Activated naive CD4-positive, alpha-beta T cell treated with anti-CD3 and anti-CD28 coated beads, Interleukin-2, amount 50 U/mL, for 72 hours (primary cell): ENCODE measurements at regions not wholly inside any gene's neighbourhood (a gene's known extent, or its start where the extent isn't known, plus 50 kb on each side); places are given as distances from the start of the nearest gene placed in this dataset.

Experiments used
- ATAC-seq, 2 donors: fragments of 150-1000 bp; cut with Tn5 transposase; 2 replicates each; pipeline ENCODE4 v1.10.0; 2021; ENCODE audit warnings: mild to moderate bottlenecking in 2 of 2, moderate library complexity in 2 of 2
- DNase-seq, 2 donors: peaks; one replicate each; pipeline ENCODE4 v3.0.0; 2021 to 2022; ENCODE audit warnings: low spot score in 2 of 2
- H3K27ac Mint-ChIP-seq, 2 donors: one replicate each; pipeline ENCODE4 v1.8.0; 2022; ENCODE audit warnings: mild to moderate bottlenecking in 2 of 2, mixed read lengths in 2 of 2
- H3K36me3 Mint-ChIP-seq, 2 donors: one replicate each; pipeline ENCODE4 v1.8.0; 2022; ENCODE audit warnings: mixed read lengths in 2 of 2
- H3K9me3 Mint-ChIP-seq, 2 donors: one replicate each; pipeline ENCODE4 v1.8.0; 2022; ENCODE audit warnings: mixed read lengths in 2 of 2

DNA sequence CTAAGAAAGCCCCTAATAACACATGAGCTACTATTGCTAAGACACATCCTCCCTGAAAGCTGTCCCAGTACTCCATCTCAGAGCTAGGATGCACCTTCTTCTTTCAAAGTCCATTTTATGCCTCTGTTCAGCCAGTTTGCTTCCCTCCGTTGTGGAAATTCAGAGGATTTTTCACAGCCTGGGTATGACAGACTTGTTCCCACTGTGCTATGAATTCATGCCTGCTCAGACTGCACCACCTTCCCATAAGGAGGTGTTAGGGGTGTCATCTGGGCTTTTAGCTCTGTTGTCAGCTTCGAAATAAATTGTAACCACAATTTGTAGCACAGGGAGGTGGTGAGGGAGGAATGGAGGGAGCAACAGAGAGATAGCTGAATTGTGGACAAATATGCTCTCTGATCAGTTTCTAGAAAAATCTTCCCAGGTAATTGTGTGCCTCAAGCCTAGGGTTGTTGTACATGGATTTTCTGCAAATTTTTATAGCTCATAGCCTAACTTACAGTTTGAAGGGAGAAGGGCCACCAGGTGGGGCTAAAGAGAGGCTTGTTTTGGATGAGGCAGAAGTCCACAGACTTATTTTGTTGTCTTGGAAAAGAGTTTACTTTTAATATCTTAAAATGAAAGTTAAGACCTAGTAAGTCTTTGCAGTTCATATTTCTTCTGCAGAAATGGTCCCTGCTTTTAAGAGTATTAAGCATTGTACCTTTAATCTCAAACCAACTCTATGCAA lies 462.0 kb downstream of the PDCD6IP start:
- H3K27ac Mint-ChIP-seq = no peak overlapping the region
- ATAC-seq = no peak
- H3K36me3 Mint-ChIP-seq = no peaks in the 10 kb centered on the region
- H3K9me3 Mint-ChIP-seq = no peaks in the 10 kb centered on the region
- DNase-seq = peak in 1 of 2 donors; percentile 32

DNA sequence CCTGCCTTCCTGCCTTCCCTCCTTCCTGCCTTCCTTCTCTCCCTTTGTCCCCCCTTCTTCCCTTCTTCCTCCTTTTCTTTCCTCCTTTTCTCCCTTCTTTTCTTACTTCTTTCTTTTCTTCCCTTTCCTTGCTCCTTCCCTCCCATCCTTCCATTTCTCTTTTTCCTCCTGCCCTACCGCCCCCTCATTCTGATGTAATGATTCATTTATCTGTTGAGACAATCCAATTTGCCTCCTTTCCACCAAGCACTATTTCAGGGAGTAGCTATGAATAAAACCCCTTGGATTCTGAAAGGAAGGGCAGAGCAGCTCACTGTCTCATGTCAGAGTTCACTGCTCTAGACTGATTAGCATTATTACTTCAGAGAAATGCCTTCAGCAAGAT lies 462.6 kb downstream of the PDCD6IP start:
- no peak for DNase-seq
- no peak for ATAC-seq
- no peaks in the 10 kb centered on the region for H3K36me3 Mint-ChIP-seq
- H3K9me3 Mint-ChIP-seq = no peaks in the 10 kb centered on the region
- no peak overlapping the region for H3K27ac Mint-ChIP-seq

- H3K36me3 Mint-ChIP-seq = no peaks in the 10 kb centered on the region
- no peak overlapping the region for H3K27ac Mint-ChIP-seq
- ATAC-seq = no peak
- H3K9me3 Mint-ChIP-seq = no peaks in the 10 kb centered on the region
- no peak for DNase-seq
Measured at GRCh38 chr3:34263101-34263621, 464.7 kb downstream of the PDCD6IP start.

DNA sequence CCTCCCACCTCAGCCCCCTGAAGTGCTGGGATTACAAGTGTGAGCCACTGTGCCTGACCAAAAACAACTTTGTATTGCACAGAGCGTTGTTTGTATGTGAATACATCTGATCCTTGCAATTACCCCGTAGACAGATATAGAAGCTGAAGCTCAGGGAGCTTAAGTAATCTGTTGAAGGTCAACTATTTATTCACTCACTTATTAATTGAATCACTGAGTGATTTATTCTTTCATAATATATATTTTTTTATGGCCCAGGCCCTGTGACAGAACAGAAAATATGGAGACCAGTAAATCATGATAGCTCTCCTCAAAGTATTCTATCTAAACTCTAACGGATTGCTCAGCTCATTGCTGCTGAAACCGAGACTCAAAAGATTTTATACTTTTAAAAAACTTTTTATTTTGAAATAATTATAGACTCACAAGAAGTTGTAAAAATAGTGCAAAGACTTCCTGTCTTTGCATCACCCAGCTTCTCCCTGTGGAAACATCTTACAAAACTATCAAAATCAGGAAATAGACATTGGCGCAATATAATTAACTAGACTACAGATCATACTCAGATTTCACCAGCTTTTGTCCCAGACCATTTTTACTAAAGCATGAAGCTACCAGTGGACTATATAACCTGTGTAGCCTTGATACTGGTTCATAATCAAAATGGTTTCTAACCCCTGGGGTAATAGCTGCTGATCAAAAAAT lies 466.1 kb downstream of the PDCD6IP start:
- Mint-ChIP-seq H3K36me3 (no peaks in the 10 kb centered on the region), H3K27ac (no peak overlapping the region), H3K9me3 (no peaks in the 10 kb centered on the region)
- DNase-seq = no peak
- ATAC-seq = no peak

DNA sequence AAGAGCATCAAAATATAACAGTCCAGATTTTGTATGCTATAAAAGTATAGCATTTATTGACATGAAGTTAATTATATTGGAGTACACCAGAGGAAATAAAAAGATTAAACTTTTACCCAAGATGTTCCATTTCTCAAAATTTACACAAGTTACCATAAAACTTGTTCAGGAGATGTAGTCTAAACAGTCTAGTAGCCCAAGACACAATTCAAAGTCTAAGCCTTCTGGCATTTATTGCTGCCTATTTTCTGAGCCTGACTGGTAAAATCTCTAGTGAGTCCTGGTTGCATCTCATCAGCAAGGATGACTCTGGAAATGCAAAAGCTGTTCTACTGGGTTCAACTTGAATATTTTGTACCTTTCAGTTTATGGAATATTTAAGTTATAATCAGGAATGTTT lies 468.7 kb downstream of the PDCD6IP start:
- no peaks in the 10 kb centered on the region for H3K9me3 Mint-ChIP-seq
- no peaks in the 10 kb centered on the region for H3K36me3 Mint-ChIP-seq
- H3K27ac Mint-ChIP-seq = no peak overlapping the region
- ATAC-seq (no peak), DNase-seq (no peak)

DNA sequence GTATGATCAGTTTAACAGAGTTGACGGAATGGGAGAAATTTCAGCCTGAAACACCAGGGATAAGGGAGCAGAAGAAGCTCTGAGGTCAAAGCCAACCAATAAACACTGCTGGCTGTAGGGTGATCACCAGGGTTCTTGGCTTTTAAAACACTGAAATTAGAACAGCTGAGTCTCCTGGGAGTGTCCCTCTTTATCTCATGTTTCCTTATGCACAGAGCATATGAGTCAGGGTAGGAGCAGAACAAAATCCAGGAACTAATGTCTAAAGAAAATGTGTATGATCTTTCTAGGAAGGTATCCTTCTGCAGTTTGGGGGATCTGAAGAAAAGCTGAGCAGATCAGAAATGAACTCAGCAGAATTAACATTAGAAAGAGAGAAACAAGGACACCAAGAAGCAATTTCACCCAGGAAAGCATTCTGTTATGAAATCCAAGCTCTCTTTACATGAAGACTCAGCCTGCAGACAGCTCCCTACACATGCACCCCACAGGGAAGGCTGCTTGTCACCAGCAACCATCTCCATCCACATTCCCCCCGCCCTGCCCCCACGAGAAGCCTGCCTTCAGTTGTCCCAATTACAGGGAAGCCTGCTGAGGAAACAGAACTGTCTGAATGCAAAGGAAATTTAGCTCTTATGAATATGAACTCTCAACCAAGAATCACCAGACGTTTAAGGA lies 469.7 kb downstream of the PDCD6IP start:
- no peak for ATAC-seq
- DNase-seq = no peak

DNA sequence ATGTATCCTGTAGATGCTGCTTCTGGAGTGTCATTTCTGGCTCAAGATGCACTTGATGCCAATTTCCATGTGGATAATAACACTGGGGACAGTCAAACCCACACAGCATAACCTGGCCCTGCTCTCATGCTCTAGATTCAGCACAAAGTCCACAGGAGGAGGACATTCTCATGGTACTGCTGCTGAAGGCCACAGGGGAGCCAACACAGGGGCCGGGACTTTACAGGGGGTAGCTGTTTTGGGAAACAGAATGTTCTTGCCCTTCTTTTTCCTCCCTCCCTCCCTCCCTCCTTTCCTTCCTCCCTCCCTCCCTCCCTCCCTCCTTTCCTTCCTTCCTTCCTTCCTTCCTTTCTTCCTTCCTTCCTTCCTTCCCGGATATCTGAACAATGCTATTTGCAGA lies 477.4 kb downstream of the PDCD6IP start:
- Mint-ChIP-seq H3K27ac (no peak overlapping the region), H3K36me3 (no peaks in the 10 kb centered on the region), H3K9me3 (peaks cover 0 to 4% of the 10 kb centered on the region in 2 donors)

More for the DNA sequence above, 469.7 kb downstream of the PDCD6IP start:
- no peaks in the 10 kb centered on the region for H3K36me3 Mint-ChIP-seq
- H3K27ac Mint-ChIP-seq = no peak overlapping the region
- H3K9me3 Mint-ChIP-seq = no peaks in the 10 kb centered on the region

DNA sequence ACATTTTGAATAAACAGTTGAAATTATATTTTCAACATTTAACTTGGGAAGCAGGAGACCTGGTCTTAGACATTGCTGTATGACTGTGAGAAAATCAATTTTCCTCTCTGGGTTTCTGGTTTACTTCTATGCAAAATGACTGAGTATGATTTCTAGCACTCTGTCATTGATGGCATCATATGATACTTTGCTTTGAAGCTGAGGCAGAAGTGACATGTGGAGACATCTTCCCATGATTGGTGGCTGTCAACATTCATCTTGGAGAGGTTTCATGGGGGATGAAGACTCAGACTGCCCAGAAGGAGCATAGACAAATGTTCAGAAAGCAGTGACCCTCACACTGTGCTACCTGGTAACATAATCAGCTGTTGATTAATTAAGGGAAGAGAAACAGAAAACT lies 477.9 kb downstream of the PDCD6IP start:
- H3K9me3 Mint-ChIP-seq = peaks cover 0 to 4% of the 10 kb centered on the region in 2 donors
- H3K36me3 Mint-ChIP-seq = no peaks in the 10 kb centered on the region
- no peak for ATAC-seq
- DNase-seq = no peak
- no peak overlapping the region for H3K27ac Mint-ChIP-seq

More for the DNA sequence above, 477.4 kb downstream of the PDCD6IP start:
- ATAC-seq (no peak), DNase-seq (no peak)

- peak in 1 of 2 donors; percentile 9 for ATAC-seq
Measured at GRCh38 chr3:34277110-34277509, 478.7 kb downstream of the PDCD6IP start.

DNA sequence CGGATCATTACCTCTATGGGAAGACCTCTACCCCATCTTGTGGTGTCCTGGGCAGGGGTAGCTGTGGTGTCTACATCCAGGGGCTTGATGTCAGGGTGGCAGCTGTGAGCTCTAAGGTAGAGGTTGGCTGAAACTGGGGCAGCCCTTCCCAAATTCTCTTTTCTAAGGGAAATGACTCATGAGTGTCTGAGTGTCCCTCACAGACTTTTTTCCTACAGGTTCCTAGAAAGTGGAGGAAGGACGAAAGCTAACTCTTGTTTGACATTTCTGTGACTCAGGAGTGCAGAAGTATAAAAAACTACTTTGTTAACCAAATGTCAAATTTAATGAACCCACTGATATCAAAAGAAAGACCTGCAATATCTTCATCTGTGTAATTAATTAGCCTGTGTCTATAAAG lies 481.5 kb downstream of the PDCD6IP start:
- ATAC-seq = no peak
- no peaks in the 10 kb centered on the region for H3K36me3 Mint-ChIP-seq
- no peaks in the 10 kb centered on the region for H3K9me3 Mint-ChIP-seq
- no peak overlapping the region for H3K27ac Mint-ChIP-seq
- no peak for DNase-seq

More at GRCh38 chr3:34277110-34277509, 478.7 kb downstream of the PDCD6IP start:
- H3K27ac Mint-ChIP-seq = no peak overlapping the region
- H3K9me3 Mint-ChIP-seq = peaks cover 0 to 4% of the 10 kb centered on the region in 2 donors
- H3K36me3 Mint-ChIP-seq = no peaks in the 10 kb centered on the region
- DNase-seq = no peak

DNA sequence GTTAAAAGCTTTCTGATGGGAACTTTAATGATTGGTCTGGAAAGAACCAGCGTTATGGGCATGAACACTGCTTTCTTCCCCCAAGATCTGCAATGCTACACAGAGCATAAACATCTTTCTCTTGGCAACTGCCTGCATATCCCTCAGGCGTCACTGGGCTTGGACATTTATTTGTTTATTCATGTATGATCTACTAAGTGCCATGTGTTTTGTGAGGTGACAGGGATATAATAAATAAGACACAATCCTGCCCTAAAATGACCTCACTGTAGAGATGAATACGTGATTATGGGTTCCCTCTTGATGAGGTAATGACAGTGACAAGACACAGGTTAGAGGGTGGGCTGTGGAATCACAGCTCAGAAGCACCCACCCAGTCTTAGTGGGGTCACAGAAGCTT lies 485.3 kb downstream of the PDCD6IP start:
- Mint-ChIP-seq H3K9me3 (peaks cover 0 to 3% of the 10 kb centered on the region in 2 donors), H3K36me3 (no peaks in the 10 kb centered on the region), H3K27ac (no peak overlapping the region)
- no peak for ATAC-seq
- DNase-seq = no peak

DNA sequence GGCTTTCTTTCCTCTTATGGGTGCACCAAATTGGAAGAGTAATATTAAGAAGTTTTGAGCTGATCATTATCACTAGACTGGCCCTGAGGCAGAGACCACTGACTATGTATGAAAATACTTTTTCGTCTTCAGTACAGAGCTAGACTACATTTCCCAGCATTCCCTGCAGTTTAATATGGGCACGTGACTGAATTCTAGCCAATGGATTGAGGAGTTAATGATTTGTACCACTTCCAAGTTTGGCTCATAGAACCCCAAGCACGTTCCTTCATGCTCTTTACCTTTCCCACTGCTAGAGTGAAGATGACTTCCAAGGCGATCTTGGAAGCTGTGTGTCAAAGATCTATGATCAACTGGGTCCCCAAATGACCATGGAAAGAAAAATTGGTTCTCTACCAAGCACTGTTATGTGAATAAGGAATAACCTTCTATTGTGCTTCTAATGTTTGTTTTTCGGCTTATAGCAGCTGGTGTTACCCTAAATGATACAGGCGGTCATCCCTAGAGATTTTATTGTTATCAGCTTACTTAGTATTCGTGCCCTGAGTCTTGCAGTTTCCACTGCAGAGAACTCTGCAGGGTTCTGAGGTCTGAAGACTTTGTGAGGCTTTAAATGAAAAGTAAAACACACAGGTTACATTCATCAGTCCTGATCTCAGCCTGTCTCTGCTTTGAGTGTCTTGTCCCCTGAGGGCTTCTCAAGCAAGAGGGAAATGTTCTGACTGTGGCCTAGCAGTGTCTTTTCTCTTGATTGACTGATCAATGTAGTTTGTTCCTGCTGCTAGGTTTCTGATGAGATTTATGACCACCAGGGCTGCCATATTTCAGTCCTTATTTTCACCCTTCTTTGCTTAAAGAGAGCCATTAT lies 486.8 kb downstream of the PDCD6IP start:
- no peak for DNase-seq
- Mint-ChIP-seq H3K36me3 (no peaks in the 10 kb centered on the region), H3K9me3 (peaks cover 0 to 3% of the 10 kb centered on the region in 2 donors), H3K27ac (no peak overlapping the region)
- ATAC-seq = no peak

GRCh38 chr3:34285827-34286188 lies 487.4 kb downstream of the PDCD6IP start:
- Mint-ChIP-seq H3K9me3 (peaks cover 0 to 3% of the 10 kb centered on the region in 2 donors), H3K27ac (no peak overlapping the region), H3K36me3 (no peaks in the 10 kb centered on the region)
- no peak for ATAC-seq
- DNase-seq = no peak

GRCh38 chr3:34292605-34293300 lies 494.3 kb downstream of the PDCD6IP start:
- no peaks in the 10 kb centered on the region for H3K36me3 Mint-ChIP-seq

DNA sequence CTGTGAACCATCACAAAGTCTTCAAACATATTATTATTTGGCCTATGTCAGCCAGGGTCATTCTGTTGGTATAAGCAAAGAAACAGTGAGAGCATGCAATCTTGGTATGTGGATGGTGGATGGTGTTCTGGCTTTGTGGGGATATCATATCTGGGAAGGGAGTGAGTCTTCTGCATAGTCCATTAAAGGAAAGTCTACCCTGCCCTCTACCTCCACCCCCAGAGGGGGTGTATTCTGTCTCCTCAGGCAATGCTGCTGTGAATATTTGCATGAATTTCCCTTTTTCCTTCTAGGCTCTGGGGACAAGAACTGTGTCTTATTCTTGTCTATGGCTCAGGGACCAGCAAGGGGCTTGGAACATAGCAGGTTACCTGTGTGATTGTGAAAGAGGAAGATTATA lies 495.8 kb downstream of the PDCD6IP start:
- DNase-seq = no peak
- ATAC-seq = no peak
- Mint-ChIP-seq H3K27ac (no peak overlapping the region), H3K9me3 (no peaks in the 10 kb centered on the region), H3K36me3 (no peaks in the 10 kb centered on the region)

More at GRCh38 chr3:34292605-34293300, 494.3 kb downstream of the PDCD6IP start:
- no peak for ATAC-seq
- Mint-ChIP-seq H3K27ac (no peak overlapping the region), H3K9me3 (no peaks in the 10 kb centered on the region)
- no peak for DNase-seq

GRCh38 chr3:34296796-34297195 lies 498.4 kb downstream of the PDCD6IP start:
- no peaks in the 10 kb centered on the region for H3K9me3 Mint-ChIP-seq
- no peaks in the 10 kb centered on the region for H3K36me3 Mint-ChIP-seq
- DNase-seq = no peak
- H3K27ac Mint-ChIP-seq = no peak overlapping the region
- ATAC-seq = no peak
